Lung (tissue), 11 donors: ENCODE measurements at regions not wholly inside any gene's neighbourhood (a gene's known extent, or its start where the extent isn't known, plus 50 kb on each side); places are given as distances from the start of the nearest gene placed in this dataset.

Experiments used
- ATAC-seq: fragments of 200-7000 bp; cut with Tn5 transposase; one replicate; pipeline ENCODE4 v1.9.1; 2020; ENCODE audit warnings: moderate number of reproducible peaks; ENCODE audit not compliant: insufficient read depth, low FRiP score
- DNase-seq, 3 donors: peaks; one replicate each; pipeline ENCODE4 v3.0.0-alpha.2; 2013 to 2017
- H3K27ac ChIP-seq, 2 donors: one replicate each; pipeline ENCODE4 v1.5.1; 2013; ENCODE audit warnings: mild to moderate bottlenecking in 2 of 2, moderate library complexity in 2 of 2, control low read depth in 1 of 2, inconsistent platforms in 1 of 2, low read depth in 1 of 2, low read length in 1 of 2
- H3K27me3 ChIP-seq, 3 donors: one replicate each; pipeline ENCODE4 v1.5.1; 2013; ENCODE audit warnings: low read length in 2 of 3; ENCODE audit not compliant: control insufficient read depth in 3 of 3, insufficient read depth in 3 of 3
- H3K36me3 ChIP-seq, 4 donors: one replicate each; pipeline ENCODE4 v1.5.1; 2013; ENCODE audit warnings: low read length in 4 of 4, mild to moderate bottlenecking in 1 of 4, moderate library complexity in 1 of 4; ENCODE audit not compliant: control insufficient read depth in 4 of 4, insufficient read depth in 4 of 4
- H3K4me1 ChIP-seq, 5 donors: one replicate each; pipeline ENCODE4 v1.5.1; 2013; ENCODE audit warnings: low read length in 5 of 5, mild to moderate bottlenecking in 2 of 5, moderate library complexity in 1 of 5; ENCODE audit not compliant: control insufficient read depth in 5 of 5, insufficient read depth in 5 of 5
- H3K4me3 ChIP-seq: one replicate; pipeline ENCODE4 v1.5.1; 2013; ENCODE audit warnings: mild to moderate bottlenecking, control low read depth, moderate library complexity
- H3K9ac ChIP-seq, 2 donors: one replicate each; pipeline ENCODE4 v1.5.1; 2013; ENCODE audit warnings: low read length in 2 of 2, control low read depth in 1 of 2; ENCODE audit not compliant: insufficient read depth in 1 of 2
- H3K9me3 ChIP-seq, 4 donors: one replicate each; pipeline ENCODE4 v1.5.1; 2013; ENCODE audit warnings: low read length in 3 of 4, mild to moderate bottlenecking in 1 of 4, moderate library complexity in 1 of 4; ENCODE audit not compliant: control insufficient read depth in 4 of 4, insufficient read depth in 3 of 4
- WGBS, 2 donors: extraction: QIAGEN DNeasy Blood & Tissue Kit; methylation state at CpG; one replicate each; pipeline ENCODE4 v1.1.7; 2013; 5-methylcytosine and 5-hydroxymethylcytosine counted together
- TF ChIP-seq, protein P1 (sequence below): IDR thresholded peaks from 2 replicates; pipeline ENCODE4 v1.5.1; 2012; ENCODE audit warnings: mild to moderate bottlenecking; ENCODE audit errors: control extremely low read depth, extremely low read depth
- donor health status: control.
- donor health status: control.
- donor health status: Bipolar disorder and iron deficiency.
- donor health status: healthy.
- donor health status: DM: yes; HTN: yes; CAD: no.

- H3K9ac ChIP-seq: no peak overlapping the region
- DNase-seq (no peak), ATAC-seq (no peak)
- H3K9me3 ChIP-seq: no peaks in the 10 kb centered on the region
- H3K27me3 ChIP-seq: no peaks in the 10 kb centered on the region
- no peak overlapping the region for H3K4me3 ChIP-seq
- H3K36me3 ChIP-seq: no peaks in the 10 kb centered on the region
- TF ChIP-seq, protein P1, sequence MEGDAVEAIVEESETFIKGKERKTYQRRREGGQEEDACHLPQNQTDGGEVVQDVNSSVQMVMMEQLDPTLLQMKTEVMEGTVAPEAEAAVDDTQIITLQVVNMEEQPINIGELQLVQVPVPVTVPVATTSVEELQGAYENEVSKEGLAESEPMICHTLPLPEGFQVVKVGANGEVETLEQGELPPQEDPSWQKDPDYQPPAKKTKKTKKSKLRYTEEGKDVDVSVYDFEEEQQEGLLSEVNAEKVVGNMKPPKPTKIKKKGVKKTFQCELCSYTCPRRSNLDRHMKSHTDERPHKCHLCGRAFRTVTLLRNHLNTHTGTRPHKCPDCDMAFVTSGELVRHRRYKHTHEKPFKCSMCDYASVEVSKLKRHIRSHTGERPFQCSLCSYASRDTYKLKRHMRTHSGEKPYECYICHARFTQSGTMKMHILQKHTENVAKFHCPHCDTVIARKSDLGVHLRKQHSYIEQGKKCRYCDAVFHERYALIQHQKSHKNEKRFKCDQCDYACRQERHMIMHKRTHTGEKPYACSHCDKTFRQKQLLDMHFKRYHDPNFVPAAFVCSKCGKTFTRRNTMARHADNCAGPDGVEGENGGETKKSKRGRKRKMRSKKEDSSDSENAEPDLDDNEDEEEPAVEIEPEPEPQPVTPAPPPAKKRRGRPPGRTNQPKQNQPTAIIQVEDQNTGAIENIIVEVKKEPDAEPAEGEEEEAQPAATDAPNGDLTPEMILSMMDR: no peak
- no peak overlapping the region for H3K27ac ChIP-seq
- peaks cover 0 to 3% (median 0%) of the 10 kb centered on the region in 5 donors for H3K4me1 ChIP-seq
Measured at GRCh38 chr9:88243736-88244135, 105.5 kb upstream of the SPATA31C2 start.

GRCh38 chr9:88242879-88243278, 104.6 kb upstream of the SPATA31C2 start:
- Histone ChIP-seq H3K27me3 (no peaks in the 10 kb centered on the region), H3K36me3 (no peaks in the 10 kb centered on the region), H3K9ac (no peak overlapping the region), H3K4me3 (no peak overlapping the region), H3K27ac (no peak overlapping the region), H3K4me1 (peaks cover 0 to 8% (median 0%) of the 10 kb centered on the region in 5 donors), H3K9me3 (no peaks in the 10 kb centered on the region)
- ATAC-seq (no peak), DNase-seq (no peak)
- WGBS, 2 donors: 90 to 92% methylated on average over 1 of the region's 1 CpG
- TF ChIP-seq, protein P1: no peak

GRCh38 chr9:88237991-88238571, 99.8 kb upstream of the SPATA31C2 start:
- TF ChIP-seq, protein P1: no peak
- no peak overlapping the region for H3K9ac ChIP-seq
- no peaks in the 10 kb centered on the region for H3K9me3 ChIP-seq
- H3K36me3 ChIP-seq: no peaks in the 10 kb centered on the region
- ATAC-seq (no peak), DNase-seq (no peak)
- peaks cover 0 to 33% (median 11%) of the 10 kb centered on the region in 5 donors for H3K4me1 ChIP-seq
- no peak overlapping the region for H3K27ac ChIP-seq
- no peaks in the 10 kb centered on the region for H3K27me3 ChIP-seq
- no peak overlapping the region for H3K4me3 ChIP-seq
- 81 to 87% methylated on average over 11 of the region's 11 CpGs for WGBS, 2 donors

DNA sequence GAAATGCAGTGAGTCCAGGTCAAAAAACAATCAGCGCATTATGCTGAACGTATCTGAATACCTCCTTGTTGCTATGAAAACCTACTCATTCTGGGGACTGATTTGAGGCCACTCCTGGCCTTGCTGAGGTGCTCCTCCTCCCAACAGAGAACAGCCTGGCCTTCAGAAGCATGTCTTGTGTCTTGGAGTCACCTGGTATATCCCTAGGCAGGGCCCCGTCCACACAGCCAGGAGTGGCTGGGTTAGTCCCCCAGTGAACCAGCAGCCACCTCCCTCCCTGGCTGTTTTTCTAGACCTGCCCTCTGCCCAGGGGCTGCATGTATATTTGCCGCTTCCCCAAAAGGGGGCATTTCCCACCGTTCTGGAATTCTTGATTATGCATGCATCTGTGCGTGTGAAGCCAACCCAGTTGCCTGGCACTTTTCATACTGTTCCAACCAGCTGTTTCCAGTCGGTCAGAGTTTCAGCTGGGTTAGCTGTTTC, 99.2 kb upstream of the SPATA31C2 start:
- 61 to 75% methylated on average over 7 of the region's 7 CpGs for WGBS, 2 donors
- Histone ChIP-seq H3K9ac (peak overlapping the region in 1 of 2 donors; percentile 36), H3K27ac (no peak overlapping the region), H3K27me3 (no peaks in the 10 kb centered on the region), H3K4me3 (no peak overlapping the region), H3K4me1 (peaks cover 0 to 33% (median 11%) of the 10 kb centered on the region in 5 donors), H3K9me3 (no peaks in the 10 kb centered on the region), H3K36me3 (no peaks in the 10 kb centered on the region)
- TF ChIP-seq, protein P1: no peak
- ATAC-seq (no peak), DNase-seq (peak; percentile 49 to 73 (median 73))
